ENCODE measurements at regions not wholly inside any gene's neighbourhood (a gene's known extent, or its start where the extent isn't known, plus 50 kb on each side); places are given as distances from the start of the nearest gene placed in this dataset.

- TF ChIP-seq, protein P1, sequence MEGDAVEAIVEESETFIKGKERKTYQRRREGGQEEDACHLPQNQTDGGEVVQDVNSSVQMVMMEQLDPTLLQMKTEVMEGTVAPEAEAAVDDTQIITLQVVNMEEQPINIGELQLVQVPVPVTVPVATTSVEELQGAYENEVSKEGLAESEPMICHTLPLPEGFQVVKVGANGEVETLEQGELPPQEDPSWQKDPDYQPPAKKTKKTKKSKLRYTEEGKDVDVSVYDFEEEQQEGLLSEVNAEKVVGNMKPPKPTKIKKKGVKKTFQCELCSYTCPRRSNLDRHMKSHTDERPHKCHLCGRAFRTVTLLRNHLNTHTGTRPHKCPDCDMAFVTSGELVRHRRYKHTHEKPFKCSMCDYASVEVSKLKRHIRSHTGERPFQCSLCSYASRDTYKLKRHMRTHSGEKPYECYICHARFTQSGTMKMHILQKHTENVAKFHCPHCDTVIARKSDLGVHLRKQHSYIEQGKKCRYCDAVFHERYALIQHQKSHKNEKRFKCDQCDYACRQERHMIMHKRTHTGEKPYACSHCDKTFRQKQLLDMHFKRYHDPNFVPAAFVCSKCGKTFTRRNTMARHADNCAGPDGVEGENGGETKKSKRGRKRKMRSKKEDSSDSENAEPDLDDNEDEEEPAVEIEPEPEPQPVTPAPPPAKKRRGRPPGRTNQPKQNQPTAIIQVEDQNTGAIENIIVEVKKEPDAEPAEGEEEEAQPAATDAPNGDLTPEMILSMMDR (optimal IDR thresholded peaks at IDR 0.05 in 1 of 3, IDR thresholded peaks at IDR 0.05 in 1 of 3, conservative IDR thresholded peaks at IDR 0.05 in 1 of 3; ENCODE audit: extremely low read depth in 1 of 3, insufficient read depth in 2 of 3, low read length in 3 of 3), result no peak
- TF ChIP-seq EZH2 (IDR thresholded peaks at IDR 0.05; ENCODE audit: low read length), result no peak
Measured at GRCh38 chr2:204037286-204037685, 100.7 kb downstream of the ICOS start.

Measured in keratinocyte (primary cell).